GM21423 (cell line): ENCODE measurements at regions not wholly inside any gene's neighbourhood (a gene's known extent, or its start where the extent isn't known, plus 50 kb on each side); places are given as distances from the start of the nearest gene placed in this dataset.
"Not testable (repeated sequence)": the region's sequence is repeated elsewhere in the genome, so short reads cannot be mapped to it uniquely, and the experiment has no call there.

Experiments
- ATAC-seq: cut with Tn5 transposase; IDR thresholded peaks from one replicate; pipeline ENCODE4 v1.9.1; 2021; ENCODE audit warnings: mild to moderate bottlenecking, moderate library complexity; ENCODE audit not compliant: unreplicated experiment

DNA sequence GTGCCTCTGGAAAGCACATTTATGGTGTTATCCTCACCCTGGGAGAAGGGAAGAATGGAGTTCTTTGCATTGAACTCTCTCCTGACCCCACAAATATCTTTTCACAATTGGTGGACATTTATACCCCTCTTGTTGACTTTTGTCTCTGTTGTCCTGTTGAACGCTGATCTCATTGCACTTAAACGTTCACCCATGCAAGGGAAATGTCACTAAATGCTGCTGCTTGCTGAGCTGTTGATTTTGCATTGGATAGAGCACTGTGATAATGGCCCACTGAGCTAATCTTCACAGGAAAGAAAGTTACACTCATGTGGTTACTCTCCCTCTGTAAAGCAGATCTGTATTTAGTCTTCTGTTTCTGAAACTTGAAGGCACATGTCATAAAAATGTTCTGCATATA lies 133.4 kb downstream of the FZD1 start:
- ATAC-seq = no peak

DNA sequence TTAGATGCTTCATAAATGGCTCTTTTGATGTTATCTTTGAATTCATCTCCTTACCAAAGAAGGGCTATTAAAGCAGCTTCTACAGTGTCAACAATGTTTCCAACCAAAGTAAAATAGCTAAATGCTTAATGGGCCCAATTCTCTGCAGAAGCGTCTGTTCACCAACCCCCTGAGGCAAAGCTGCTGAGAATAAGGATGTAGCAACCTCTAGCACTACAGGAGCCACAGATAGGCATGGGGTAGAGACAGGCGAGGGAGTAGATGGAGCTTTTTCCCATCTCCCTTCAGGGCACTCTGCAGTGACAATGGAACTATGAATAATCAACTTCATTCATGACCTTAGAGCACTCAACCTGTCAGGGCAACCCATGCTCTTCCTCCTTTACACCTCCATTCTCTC lies 134.1 kb downstream of the FZD1 start:
- no peak for ATAC-seq

DNA sequence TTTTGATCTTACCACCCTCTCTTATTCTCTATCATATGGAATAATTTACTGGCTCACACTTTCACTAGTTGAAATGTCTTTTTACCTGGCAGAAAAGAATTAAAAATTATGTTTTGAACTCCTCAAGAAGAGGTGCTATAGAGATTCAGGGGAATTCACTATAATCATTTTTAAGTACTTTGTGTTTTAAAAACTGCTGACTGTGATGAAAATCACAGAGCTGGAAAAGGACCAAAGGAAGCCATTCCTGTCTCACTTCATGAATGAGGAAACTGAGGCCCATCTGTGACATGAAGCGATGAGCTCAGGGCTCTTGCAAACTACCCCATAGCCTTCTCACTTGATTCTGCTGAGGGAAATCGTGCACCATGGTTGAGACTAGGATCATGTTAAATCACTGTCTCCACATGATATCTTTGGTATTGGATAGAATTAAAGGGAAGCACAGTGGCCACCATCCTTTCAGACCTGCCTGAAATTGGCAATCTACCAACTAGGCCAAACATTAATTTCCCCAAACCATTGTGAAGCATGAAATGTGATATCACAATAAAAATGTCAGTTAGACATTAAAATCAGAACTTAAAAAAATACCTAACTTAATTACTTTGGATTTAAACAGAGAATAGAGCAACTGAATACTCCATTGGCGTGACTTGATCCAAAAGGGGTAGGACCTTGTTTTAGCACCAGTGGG lies 141.0 kb downstream of the FZD1 start:
- no peak for ATAC-seq

DNA sequence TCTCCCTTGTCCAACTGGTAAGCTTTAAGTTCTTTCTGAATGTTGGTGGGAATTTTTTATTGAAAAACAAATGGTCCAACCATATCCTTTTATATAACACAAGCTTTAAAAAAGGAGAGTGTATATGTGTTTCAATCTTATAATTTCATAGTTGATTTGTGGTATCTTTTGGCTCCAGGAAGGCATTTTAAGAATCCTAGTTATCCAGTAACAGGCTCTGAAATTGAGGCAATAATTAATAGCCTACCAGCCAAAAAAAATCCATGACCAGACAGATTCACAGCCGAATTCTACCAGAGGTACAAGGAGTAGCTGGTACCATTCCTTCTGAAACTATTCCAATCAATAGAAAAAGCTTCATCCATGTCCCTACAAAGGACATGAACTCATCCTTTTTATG lies 141.6 kb downstream of the FZD1 start:
- not testable (repeated sequence) for ATAC-seq

DNA sequence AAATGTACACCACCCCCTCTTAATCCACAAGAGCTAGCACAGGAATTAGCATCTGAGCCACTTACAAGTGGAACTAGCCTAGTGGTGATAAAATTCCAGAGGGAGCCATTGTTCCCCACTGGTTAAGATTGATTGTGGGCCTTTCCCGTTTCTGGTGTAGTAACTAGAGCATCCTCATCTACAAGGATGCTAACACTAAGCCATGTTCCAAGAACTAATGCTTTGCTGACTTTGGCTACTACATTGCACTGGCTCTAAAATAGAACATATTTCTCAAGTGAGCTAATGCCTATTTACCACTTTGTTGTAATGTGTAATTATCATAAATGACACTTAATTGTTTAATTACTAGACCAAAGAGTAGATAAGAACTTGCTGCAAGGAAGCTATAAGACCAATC lies 143.7 kb downstream of the FZD1 start:
- no peak for ATAC-seq

DNA sequence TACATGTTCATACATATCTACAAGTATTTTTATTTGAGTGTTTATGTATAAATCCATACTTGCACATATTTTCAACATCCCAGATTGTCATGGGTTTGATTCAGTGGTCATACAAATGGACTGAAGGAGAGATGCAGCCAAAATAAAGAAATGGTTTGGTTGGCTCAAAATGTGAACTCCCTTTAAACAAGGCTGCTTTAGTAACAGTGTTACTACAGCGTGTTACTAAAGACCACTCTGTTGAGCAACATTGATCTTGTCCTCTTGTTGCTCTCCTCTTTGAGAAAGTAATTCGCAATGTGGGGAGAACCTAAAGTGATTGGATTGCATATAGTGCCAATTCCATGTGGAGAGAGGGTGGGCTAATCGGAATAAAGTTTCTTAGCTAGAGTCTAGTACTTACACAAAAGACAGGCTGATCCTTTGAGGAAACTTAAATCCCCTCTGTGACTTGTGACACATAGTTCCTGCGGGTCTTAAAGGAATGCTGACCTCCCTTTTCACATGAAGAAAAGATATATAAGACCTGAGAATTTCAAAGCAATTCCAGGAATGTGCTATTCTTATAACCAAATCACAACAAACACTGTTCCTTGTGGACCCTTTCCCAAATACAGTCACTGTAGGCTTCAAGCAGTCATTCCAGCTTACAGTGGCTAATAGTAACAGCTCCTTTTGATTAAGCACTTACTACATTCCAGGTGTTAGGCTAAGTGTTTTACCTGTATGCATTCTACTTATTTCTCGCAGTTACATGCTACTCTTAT lies 144.3 kb downstream of the FZD1 start:
- ATAC-seq = no peak

DNA sequence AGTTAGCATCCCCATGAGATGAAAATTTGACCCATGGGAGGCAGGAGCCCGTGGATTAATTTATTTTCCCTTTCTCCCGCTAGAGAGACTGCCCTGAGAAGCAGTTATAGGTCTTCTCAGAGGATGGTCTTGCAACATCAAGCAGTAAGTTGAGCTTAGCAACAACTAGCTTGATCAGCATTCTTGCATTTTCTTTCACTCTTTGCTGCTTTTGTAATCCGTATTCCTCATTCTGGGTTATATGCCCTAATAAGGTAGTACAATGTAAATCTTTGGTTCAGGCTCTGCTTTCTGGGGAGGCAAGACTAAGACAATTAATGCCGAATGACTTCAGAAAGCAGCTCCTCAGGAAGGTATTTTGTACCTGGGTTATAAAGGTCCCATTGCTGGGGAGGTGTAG lies 146.8 kb downstream of the FZD1 start:
- ATAC-seq = no peak

DNA sequence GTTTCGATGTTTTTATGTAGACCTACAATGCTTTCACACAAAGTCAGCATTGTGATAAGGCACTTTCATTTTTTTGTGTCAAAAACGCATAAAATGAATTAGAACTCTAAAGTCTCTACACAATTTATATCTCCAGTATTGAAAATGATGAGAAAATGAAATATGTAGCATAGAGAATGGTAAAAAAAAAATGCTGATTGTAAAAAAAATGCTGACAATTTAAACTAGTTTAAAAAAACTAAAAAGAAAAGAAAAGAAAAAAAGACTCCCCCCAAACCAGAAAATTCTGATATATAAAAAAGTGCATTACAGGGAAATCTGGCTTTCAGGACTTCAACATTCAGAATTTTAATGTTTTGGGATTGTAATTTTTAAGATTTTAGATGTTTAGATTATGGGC lies 148.1 kb downstream of the FZD1 start:
- ATAC-seq = no peak

DNA sequence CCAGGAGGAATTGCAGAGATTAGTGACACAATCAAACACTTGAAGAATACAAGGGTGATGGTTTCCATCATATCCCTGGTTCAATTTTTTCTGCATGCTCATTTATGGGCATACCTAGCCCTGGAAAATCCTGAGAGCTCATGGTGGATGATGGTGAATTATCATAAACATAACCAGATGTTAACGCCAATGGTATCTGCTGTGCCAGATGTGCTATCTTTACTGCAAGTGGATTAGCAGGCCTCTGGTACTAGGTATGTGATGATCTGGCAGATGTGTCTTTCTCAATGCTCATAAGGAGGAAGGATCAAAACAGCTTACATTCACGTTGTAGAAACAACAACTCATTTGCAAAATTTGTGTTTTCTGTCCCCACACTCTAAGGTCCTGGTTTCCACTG lies 150.5 kb downstream of the FZD1 start:
- ATAC-seq = no peak

DNA sequence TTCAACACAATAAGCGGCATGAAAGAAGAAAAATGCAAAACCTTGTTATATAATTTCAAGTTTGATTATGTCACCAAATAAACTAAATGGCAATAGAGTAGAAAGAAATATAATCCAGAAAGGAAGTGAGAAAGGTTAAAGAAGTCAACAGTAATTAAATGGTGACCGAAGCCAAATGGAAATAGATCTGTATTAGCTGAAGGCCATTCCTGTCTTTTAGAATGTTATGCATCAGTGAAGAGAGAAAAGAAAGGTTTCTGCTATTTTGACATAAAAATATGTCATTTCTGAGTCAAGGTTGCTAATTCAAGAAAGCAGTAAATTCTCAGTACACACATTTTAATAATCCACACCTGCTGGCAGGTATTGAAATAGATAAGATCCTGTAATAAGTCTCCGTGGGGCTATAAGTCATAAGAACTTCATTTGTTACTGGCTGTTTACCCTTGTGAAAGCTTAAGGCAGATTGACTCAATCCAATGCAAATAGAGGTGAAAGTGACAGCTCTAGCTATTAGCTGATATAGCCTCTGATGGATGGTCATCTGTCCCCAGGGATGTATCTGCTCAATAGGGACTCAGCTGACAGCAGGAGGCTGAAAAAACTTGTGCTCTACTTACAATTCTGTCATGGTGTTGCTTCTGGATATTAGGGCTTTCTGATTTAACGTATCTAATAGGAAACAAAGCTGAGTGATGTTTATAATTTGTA lies 152.1 kb downstream of the FZD1 start:
- no peak for ATAC-seq

DNA sequence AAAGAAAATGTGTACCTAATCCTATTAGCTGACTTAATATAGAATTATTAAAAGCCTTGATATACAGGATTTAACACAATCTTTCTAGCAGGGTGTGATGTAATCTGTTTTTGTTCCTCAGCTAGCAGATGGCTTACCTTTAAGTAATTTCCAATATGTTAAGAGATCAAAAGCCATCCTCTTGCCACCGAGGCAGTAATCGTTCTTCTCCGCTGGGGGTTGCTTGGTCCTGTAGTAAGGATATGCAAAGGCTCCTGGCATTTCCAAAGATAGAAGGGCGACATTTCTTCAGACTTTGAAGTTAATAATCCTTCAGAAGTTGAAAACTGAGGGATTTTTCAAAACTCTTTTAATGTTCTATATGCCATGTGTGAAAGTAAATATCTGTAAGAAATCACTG lies 156.4 kb downstream of the FZD1 start:
- no peak for ATAC-seq

DNA sequence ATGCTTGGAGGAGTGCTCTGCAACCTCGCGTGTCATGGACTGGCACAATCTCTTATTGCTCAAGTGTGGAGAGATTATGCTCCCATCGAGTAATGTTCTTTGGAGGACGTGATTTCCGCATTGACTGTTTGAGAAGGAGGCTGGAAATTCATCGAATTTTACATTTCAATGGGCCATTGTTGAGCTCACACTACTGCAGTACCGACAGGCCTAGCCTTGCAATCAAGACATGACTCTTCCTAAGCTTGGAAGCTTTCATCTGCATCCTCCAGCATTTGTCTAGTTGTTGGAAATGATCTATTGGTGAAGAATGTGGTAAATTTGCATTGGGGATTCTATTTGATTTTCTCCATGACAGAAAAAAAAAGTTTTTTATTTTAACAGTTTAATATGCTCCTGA lies 156.8 kb downstream of the FZD1 start:
- no peak for ATAC-seq

DNA sequence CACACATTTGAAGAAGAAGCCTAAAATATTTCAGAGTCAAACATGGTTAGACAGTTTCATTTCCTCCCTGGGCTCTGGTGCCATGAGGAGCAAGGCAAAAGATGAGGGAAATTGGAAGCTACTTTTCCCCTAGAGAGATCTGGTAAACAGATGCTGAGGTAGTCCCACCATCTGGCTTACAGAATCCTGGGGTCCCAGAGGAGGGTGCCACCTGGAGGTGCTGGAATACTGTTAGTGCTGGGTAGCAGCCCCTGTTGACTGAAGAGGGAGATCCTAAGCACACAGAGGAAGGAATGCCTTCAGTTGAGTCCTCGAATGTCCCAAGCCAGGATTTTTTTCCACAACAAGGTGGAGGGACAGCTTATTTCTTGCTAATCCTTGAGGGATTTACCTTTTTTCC lies 160.1 kb downstream of the FZD1 start:
- ATAC-seq = no peak

DNA sequence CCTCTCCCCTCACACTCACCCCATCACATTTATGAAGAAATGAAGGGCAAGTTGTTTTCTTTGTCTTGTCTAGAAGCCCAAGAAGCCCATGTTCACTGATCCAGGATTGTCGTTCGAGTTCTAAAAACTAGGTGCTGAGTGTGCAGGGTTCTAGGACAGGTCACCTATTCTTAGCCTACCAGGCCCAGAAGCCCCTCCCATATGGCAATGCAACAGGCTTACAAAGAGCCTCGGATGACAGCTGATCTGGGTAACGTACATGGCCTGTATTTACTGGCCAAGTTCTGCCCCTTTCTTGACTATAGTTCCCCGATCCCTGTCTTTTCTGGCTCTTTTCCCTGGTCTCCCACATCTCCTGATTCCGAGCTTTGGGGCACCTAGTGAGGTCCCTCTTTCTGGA lies 160.9 kb downstream of the FZD1 start:
- no peak for ATAC-seq

DNA sequence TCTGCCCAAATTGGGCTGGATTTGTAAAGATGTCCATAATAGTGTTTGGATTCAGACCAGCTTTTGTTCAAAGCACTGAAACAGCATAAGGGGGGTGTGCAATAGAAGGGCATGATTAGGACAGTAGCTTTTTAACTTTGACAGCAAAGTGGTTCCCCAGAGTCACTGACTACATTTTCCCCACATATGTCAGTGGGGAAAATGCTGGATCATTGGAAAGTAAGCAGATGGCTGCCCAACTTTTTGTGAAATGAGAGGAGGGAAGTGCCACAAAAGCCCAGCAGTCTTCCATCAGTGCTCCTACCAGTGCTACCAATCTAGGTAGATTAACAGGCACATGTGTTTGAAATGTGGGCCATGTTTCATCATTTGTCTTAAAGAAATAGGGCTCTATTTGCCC lies 162.8 kb downstream of the FZD1 start:
- no peak for ATAC-seq

DNA sequence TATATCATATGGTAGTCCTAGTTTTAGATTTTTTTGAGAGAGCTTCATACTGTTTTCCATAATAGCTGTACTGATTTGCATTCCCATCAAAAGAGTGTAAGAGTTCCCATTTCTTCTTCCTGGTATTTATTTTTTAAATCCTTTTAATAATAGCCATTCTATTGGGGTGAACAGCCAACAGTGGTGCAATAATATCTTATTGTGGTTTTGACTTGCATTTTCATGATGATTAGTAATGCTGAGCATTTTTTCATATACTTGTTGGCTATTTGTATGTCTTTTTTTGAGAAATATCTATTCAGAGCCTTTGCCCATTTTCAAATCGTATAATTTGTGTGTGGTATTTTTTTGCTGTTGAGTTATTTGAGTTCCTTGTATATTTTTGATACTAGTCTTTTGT lies 167.4 kb downstream of the FZD1 start:
- ATAC-seq = no peak

DNA sequence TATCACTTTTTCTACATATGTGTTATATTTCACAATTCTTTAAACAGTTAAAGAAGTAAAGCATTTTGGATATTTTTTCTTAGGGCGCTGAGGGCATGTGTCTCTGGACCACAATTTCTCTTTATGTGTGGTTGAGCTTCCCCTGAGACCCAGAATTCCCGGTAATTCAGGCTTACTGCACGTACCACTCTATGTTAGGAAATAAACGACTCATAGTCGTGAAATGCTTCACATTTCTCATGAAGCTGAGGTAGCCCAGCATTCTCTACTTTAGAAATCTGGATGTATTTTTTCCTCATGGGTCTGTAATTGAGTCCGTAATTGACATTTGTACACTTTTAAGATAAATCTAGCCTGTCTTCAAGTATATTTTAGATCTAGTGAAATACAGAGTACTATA lies 170.6 kb downstream of the FZD1 start:
- no peak for ATAC-seq

DNA sequence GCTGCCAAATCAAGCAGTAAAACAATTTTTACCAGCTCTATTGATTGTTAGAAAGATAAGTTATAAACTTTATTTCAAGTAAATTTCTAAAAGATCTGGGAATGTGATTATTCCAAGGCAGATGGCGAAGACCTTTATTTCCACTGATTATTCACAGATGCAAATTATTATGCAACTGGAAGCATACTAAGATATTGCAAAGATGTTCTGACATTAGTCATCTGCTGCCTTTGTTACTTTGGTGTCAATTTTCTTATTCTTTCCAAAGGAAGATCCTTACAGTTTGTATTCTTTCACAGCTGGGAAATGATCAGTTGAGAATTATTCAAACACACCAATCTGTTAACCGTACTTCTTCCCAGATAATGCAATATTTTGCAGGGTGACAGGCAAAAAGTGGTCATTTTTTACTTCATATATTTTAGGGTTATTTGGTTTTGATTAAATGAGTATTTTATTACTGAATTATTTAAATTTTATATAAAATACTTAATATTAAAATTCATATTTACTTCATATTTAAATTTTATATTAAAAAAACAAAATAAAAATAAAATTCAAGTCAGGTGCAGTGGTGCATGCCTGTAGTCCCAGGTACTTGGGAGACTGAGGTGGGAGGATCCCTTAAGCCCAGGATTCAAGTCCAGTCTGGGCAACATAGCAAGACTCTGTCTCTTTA lies 171.3 kb downstream of the FZD1 start:
- no peak for ATAC-seq

DNA sequence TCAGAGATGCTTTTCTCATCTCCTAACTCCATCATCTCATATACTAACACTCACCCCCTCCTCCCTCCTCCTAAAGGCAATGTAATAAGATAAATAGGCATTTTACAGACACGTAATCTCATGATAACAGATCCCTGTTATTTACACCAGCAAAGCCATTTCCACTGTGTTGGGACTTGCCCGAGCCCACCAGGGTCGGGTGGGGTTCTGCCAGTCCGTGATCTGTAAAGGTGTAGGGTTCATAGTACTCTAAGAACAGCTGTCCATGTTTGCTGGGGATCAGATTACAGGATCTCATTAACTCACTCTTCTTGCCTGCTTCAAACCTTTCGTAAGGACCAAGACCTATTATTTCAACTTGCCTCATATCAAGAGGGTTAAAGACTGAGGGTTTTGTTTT lies 172.4 kb downstream of the FZD1 start:
- no peak for ATAC-seq

DNA sequence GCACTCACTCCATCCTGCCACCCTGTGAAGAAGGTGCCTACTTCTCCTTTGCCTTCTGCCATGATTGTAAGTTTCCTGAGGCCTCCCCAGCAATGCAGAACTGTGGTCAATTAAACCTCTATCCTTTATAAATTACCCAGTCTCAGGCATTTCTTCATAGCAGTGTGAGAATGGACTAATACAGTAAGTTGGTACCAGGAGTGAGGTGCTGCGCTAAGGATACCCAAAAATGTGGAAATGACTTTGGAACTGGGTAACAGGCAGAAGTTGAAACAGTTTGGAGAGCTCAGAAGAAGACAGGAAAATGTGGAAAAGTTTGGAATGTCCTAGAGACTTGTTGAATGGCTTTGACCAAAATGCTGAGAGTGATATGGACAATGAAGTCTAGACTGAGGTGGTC lies 176.0 kb downstream of the FZD1 start:
- not testable (repeated sequence) for ATAC-seq

DNA sequence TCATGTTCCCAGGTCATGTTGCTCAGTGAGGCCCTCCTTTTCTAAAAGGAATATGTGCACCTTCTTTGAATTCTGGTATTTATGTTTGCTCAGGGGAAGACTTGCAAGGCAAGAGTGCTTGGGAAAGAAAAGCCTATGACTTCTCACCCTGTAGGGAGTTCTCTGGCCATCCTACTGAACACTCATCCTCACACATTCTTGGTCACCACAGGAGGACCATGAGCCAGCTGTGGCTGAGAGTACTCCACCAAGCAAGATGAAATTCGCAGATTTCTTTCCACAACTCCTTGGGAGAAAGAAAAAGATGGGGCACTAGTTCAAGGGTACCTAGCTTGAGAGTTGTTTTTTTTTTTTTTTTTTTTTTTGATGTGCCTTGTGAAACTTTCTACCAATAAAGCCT lies 179.6 kb downstream of the FZD1 start:
- ATAC-seq = no peak

DNA sequence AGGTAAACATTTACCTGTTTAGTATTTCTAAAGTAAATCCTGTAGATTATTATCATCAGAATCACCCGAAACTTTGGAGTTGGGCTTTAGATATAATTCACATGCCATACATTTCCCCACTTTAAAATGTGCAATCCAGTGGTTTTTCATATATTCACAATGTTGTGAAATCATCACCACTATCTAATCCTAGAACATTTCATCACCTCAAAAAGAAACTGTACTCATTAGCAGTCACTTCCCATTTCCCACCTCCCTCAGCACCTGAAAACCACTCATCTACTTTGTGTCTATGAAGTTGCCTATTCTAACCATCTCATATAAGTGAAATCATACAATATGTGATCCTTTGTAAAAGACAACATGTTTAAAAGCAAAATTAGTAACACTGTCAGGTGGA lies 182.6 kb downstream of the FZD1 start:
- ATAC-seq = no peak
